RWPE1 (cell line): ENCODE measurements at regions not wholly inside any gene's neighbourhood (a gene's known extent, or its start where the extent isn't known, plus 50 kb on each side); places are given as distances from the start of the nearest gene placed in this dataset.

Experiments
- CTCF ChIA-PET: fragments of 350-600 bp; sonication (Branson Sonifier 250); formaldehyde crosslinking; extraction: SDS; loops from one replicate; lab custom pipeline; 2021; lab: Yijun Ruan, JAX
- POLR2A ChIA-PET: fragments of 400-600 bp; formaldehyde crosslinking; extraction: SDS; loops from one replicate; lab custom pipeline; 2020; ENCODE audit warnings: antibody characterized with exemption; ENCODE audit not compliant: low non-redundant PET; lab: Yijun Ruan, JAX
- DNase-seq: peaks from one replicate; pipeline ENCODE4 v3.0.0; 2012; ENCODE audit warnings: low spot score
- H3K27ac ChIP-seq: fragments of 450-650 bp; 2 replicates; pipeline ENCODE4 v1.5.1; 2017
- TF ChIP-seq, protein P1 (sequence below): fragments of 450-650 bp; conservative IDR thresholded peaks from 2 replicates; pipeline ENCODE4 v1.5.1; 2017; ENCODE audit warnings: low read depth, mild to moderate bottlenecking

GRCh38 chr1:208628022-208628914 lies 384.1 kb upstream of the PLXNA2 start:
- TF ChIP-seq, protein P1, sequence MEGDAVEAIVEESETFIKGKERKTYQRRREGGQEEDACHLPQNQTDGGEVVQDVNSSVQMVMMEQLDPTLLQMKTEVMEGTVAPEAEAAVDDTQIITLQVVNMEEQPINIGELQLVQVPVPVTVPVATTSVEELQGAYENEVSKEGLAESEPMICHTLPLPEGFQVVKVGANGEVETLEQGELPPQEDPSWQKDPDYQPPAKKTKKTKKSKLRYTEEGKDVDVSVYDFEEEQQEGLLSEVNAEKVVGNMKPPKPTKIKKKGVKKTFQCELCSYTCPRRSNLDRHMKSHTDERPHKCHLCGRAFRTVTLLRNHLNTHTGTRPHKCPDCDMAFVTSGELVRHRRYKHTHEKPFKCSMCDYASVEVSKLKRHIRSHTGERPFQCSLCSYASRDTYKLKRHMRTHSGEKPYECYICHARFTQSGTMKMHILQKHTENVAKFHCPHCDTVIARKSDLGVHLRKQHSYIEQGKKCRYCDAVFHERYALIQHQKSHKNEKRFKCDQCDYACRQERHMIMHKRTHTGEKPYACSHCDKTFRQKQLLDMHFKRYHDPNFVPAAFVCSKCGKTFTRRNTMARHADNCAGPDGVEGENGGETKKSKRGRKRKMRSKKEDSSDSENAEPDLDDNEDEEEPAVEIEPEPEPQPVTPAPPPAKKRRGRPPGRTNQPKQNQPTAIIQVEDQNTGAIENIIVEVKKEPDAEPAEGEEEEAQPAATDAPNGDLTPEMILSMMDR, result no peak
- ChIA-PET CTCF (interaction anchor here (1.0 kb wide), 1 partner anchor 204 kb away, joined by 3 read pairs; no protein-coding TSS in a partner anchor), POLR2A (no interaction called here)
- H3K27ac ChIP-seq, result no peak overlapping the region
- no peak for DNase-seq

DNA sequence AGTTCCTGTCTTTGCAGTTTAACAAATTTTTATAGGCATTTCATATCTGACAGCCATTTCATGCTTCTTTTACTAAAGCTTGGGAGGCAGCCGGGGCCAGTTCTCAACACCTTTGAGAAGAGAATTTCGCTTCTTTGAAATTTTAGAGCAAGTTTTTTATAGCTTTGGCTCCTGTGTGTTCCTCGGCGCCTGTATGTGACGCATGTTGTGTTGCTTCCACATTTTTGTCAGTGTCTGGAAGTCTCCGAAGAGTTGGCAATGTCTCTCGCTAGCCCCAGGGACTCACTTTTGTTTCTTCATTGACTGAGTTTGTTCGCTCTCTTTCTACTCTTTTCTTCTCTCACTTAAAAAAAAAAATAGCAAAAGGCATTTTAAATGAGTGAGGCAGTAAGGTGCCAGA lies 386.9 kb upstream of the PLXNA2 start:
- no peak overlapping the region for H3K27ac ChIP-seq
- ChIA-PET CTCF (interaction anchor here (0.6 kb wide), 1 partner anchor 23 kb away, joined by 5 read pairs; no protein-coding TSS in a partner anchor), POLR2A (no interaction called here)
- TF ChIP-seq, protein P1, result no peak
- DNase-seq, result no peak

GRCh38 chr1:208631506-208631905 lies 387.3 kb upstream of the PLXNA2 start:
- H3K27ac ChIP-seq, result no peak overlapping the region
- ChIA-PET CTCF (interaction anchor here (0.6 kb wide), 1 partner anchor 22 kb away, joined by 5 read pairs; no protein-coding TSS in a partner anchor), POLR2A (no interaction called here)
- TF ChIP-seq, protein P1, result no peak
- no peak for DNase-seq

GRCh38 chr1:208634346-208635140 lies 390.4 kb upstream of the PLXNA2 start:
- POLR2A ChIA-PET, result no interaction called here
- H3K27ac ChIP-seq, result no peak overlapping the region
- TF ChIP-seq, protein P1, result no peak
- CTCF ChIA-PET, result no interaction called here
- DNase-seq, result no peak

DNA sequence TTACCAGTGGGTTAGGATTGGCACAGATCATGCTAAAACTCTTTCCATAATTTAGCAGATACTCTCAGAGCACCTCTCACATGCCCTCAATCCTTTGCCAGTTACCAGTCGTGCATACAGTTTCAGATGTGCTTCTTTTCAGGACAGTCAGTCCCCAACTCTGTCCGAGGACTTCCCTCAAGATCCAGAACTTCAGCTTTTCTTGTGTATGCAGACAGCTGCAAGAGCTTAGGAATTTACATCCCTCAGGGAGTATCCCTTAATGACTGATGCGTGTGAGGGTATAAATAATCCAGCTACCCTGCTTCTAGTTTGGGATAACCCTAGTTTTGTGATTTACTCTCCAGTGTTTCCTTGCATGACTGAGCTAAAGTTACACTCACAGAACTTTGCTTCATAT lies 393.0 kb upstream of the PLXNA2 start:
- ChIA-PET CTCF (interaction anchor here (1.8 kb wide), 1 partner anchor 15 kb away, joined by 4 read pairs; no protein-coding TSS in a partner anchor), POLR2A (interaction anchor here (0.5 kb wide), 1 partner anchor 10 kb away, joined by 3 read pairs; no protein-coding TSS in a partner anchor)
- TF ChIP-seq, protein P1, result no peak
- H3K27ac ChIP-seq, result no peak overlapping the region
- DNase-seq, result no peak

DNA sequence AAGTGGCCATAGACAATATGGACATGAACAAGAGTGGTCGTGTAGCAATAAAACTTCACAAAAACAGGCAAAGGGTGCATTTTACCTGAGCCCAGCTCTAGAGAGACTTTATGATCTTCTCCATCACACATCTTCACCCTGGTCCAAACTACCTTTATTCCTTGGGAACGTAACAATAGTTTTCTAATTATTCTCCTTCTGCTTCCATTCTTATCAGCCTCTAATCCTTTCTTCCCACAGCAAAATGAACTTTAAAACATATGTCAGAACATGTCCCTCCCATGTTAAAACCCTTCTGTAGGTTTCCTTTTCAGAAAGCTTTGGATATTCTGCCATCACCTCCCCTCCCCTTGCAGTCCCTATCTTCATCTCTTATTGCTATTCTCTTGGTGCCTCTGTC lies 395.2 kb upstream of the PLXNA2 start:
- H3K27ac ChIP-seq, result no peak overlapping the region
- ChIA-PET CTCF (interaction anchor here (1.0 kb wide), 1 partner anchor 82 kb away, joined by 3 read pairs; no protein-coding TSS in a partner anchor), POLR2A (no interaction called here)
- TF ChIP-seq, protein P1, result no peak
- no peak for DNase-seq
